ENCODE measurements at regions not wholly inside any gene's neighbourhood (a gene's known extent, or its start where the extent isn't known, plus 50 kb on each side); places are given as distances from the start of the nearest gene placed in this dataset.

- in situ Hi-C loops (cut with HindIII; ENCODE audit: low sequenced_read_pairs): no loop called here
These were observed 52.0 kb upstream of the CELF4 start for GRCh38 chr18:37617623-37618022.

All from DLD1 (cell line).